Upper lobe of left lung (tissue), 4 donors: ENCODE measurements at regions not wholly inside any gene's neighbourhood (a gene's known extent, or its start where the extent isn't known, plus 50 kb on each side); places are given as distances from the start of the nearest gene placed in this dataset.

Experiments
- EP300 ChIP-seq, 4 donors: sonication (generic); formaldehyde crosslinking; IDR thresholded peaks; one replicate each; pipeline ENCODE4 v1.5.1; 2017; ENCODE audit warnings: antibody characterized with exemption in 4 of 4, control low read depth in 2 of 4
- TF ChIP-seq, protein P1 (sequence below), 6 experiments: fragments of 450-650 bp in 4 of 6; fragments of 200-600 bp in 2 of 6; sonication (generic) in 2 of 6; IDR thresholded peaks; one replicate each; pipeline ENCODE4 v1.5.1; 2016 to 2019; ENCODE audit warnings: antibody characterized with exemption in 6 of 6

DNA sequence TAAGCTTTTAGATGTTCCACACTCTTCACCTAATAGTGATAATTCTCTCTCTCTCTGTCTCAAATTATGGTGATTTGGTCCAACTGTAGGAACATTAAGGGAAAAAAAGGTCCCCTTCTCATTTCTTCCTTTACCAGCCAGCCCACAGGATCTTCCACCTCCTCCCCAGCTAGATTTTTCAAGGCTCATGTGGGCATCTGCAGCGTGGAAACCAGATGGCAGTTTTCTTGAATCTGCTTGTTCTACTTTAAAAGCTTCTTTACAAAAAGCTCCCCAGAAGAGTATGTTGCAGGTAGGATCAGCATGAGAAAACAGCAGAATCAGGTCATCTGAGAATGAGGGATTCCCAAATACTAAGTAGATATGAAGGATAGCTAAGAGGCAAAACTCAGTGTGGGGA is 208.6 kb upstream of the PFN2 start:
- TF ChIP-seq EP300 (IDR thresholded peaks at IDR 0.05), result no peak
- TF ChIP-seq, protein P1, sequence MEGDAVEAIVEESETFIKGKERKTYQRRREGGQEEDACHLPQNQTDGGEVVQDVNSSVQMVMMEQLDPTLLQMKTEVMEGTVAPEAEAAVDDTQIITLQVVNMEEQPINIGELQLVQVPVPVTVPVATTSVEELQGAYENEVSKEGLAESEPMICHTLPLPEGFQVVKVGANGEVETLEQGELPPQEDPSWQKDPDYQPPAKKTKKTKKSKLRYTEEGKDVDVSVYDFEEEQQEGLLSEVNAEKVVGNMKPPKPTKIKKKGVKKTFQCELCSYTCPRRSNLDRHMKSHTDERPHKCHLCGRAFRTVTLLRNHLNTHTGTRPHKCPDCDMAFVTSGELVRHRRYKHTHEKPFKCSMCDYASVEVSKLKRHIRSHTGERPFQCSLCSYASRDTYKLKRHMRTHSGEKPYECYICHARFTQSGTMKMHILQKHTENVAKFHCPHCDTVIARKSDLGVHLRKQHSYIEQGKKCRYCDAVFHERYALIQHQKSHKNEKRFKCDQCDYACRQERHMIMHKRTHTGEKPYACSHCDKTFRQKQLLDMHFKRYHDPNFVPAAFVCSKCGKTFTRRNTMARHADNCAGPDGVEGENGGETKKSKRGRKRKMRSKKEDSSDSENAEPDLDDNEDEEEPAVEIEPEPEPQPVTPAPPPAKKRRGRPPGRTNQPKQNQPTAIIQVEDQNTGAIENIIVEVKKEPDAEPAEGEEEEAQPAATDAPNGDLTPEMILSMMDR (IDR thresholded peaks at IDR 0.05), result no peak
